RCC 7860 (cell line): ENCODE measurements at regions not wholly inside any gene's neighbourhood (a gene's known extent, or its start where the extent isn't known, plus 50 kb on each side); places are given as distances from the start of the nearest gene placed in this dataset.
"Not testable (repeated sequence)": the region's sequence is repeated elsewhere in the genome, so short reads cannot be mapped to it uniquely, and the experiment has no call there.

Experiments
- DNase-seq: peaks from one replicate; pipeline ENCODE4 v3.0.0-alpha.2; 2015; ENCODE audit warnings: low spot score
- FAIRE-seq: peaks from 2 replicates; lab custom pipeline; 2012; peaks lifted over from hg19 to GRCh38; lab: Jason Lieb, UNC

DNA sequence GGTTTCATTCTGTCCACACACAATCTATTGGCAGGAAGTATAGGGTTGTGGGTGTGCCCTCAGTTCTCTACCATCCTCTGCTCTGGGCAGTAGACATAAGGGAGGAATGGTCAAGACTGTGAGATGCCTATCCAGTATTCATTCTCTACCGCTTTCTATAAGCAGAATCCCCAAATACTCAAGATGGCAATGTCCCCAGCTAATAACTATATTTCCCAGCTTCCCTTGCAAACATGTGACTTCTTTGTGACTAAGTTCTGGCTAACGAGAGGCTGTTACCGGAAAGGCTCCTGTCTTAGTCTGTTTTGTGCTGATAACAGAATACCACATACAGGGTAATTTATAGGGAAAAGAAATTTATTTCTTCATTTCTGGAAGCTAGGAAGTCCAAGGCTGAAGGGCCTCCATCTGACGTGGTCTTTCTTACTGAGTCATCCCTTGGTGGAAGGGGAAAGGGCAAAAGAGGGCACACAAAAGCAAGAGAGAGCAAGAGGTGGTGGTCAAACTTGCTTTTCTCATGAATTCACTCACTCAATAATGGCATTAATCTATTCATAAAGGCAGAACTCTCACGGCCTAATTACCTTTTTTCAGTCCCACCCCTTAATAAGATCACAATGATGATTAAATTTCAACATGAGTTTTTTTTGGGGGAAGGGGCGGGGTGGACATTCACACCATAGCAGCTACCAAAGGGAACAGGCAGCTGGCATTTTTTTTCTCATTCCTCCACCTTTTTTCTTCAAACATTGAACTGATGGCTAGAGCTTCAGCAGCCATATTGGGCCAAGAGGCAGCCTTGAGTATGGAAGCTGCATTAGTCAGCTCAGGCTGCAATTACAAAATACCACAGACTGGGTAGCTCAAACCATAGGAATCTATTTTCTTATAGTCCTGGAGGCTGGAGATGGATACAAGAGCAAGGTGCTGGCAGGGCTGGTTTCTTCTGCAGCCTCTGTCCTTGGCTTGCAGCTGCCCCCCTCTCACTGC, 109.7 kb upstream of the OR9Q1 start:
- no peak for DNase-seq
- no peak for FAIRE-seq

GRCh38 chr11:57917632-57918031, 106.0 kb upstream of the OR9Q1 start:
- no peak for DNase-seq
- FAIRE-seq: no peak

GRCh38 chr11:57920971-57921370, 102.7 kb upstream of the OR9Q1 start:
- FAIRE-seq: no peak
- DNase-seq: no peak

- no peak for FAIRE-seq
- no peak for DNase-seq
Observed at GRCh38 chr11:57932105-57932504, 91.6 kb upstream of the OR9Q1 start.

DNA sequence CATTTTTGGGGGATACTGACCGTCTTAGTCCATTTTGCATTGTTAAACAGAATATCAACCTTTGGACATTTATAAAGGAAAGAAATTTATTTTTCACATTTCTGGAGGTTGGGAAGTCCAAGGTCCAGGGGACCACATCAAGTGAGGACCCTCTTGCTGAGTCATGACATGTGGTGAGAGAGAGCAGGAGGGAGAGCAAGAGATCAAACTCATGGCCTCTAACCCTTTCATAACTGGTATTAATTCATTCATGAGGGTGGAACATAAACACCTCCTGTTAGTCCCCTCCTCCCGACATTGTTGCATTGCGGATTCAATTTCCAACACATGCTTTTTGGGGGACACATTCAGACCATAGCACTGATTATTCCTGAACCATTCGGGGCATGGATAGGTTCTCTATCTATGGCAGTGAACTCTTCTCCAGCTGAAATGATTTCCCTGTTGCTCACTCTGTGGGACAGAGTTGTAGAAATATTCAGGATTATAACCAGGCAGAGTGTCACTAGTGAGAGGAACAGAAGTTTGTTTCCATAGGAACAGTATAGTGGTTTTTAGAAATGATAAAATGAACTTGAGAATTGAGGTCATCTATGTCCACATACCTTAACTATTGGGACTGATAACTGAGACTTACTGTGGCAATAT, 88.2 kb upstream of the OR9Q1 start:
- no peak for DNase-seq
- FAIRE-seq: no peak

DNA sequence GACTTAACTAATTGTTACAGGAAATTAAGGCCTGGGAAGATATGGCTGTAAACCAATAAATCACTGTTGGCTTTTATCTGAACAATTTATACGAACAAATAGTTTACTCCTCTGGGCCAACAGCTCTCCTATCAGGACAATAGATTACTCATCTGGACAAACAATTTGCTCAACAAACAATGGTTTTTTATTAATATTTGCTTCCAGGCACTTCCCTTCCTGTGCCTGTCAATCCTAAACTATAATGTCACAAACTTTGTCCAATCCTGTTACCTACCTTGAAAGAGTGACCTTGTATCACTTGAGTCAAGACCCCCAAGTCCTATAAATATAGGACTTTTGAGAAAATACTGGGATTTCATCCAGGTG, 87.6 kb upstream of the OR9Q1 start:
- DNase-seq: no peak
- no peak for FAIRE-seq

- FAIRE-seq (no peak), DNase-seq (no peak)
Observed at GRCh38 chr11:57937431-57937830, 86.2 kb upstream of the OR9Q1 start.

GRCh38 chr11:57938351-57938750, 85.3 kb upstream of the OR9Q1 start:
- FAIRE-seq (no peak), DNase-seq (no peak)

DNA sequence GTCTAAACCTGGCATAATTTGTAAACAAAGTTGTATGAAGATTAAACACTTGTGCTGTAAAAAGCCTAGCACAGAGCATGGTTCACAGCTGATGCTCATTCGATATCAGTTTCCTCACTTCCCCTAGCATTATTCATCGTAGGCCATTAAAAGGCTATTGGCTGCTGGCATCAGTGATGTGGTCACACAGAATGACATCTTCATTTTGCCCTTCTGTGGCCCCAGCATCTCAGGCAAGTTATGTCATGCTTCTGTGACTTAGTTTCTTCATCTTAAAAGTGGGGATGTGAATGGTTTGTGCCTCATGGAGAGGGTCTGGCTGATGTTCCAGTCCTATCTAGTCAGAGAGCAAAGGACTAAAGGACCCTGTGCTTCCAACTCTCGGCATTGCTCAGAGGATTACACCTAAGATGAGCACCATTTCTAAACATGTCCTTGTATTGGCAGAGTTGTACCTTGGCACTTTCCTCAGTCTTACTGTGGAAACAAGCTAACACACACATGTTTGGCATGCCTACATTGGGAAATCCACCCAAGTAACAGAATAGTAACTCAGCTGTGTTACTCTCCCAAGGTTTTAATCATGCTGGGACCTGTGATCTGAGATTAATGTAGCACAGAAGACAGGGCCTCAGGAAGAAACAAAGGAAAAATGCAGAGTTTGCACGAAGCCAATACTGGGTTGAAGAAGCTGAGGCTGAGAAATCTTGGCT, 83.5 kb upstream of the OR9Q1 start:
- DNase-seq (no peak), FAIRE-seq (no peak)

GRCh38 chr11:57941875-57942274, 81.8 kb upstream of the OR9Q1 start:
- no peak for FAIRE-seq
- DNase-seq: no peak

DNA sequence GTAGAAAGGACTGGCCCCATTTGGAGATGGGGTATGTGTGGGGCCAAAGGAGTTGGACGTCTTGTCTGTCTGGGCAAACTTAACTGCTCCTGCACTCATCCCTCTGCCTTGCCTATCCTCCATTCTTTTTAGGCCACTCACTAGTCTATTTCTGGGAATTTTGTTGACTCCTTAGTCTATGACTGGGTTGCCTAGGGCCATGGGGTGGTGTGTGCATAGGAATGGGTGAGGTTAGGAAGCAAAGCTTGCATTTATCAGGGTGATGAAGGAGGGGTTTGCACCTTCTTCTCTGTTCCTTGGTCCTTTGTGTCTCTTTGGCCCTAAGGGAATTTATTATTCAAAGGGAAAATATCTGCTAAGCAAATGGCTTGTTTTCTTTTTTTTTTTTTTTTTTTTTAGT, 80.9 kb upstream of the OR9Q1 start:
- no peak for FAIRE-seq

DNA sequence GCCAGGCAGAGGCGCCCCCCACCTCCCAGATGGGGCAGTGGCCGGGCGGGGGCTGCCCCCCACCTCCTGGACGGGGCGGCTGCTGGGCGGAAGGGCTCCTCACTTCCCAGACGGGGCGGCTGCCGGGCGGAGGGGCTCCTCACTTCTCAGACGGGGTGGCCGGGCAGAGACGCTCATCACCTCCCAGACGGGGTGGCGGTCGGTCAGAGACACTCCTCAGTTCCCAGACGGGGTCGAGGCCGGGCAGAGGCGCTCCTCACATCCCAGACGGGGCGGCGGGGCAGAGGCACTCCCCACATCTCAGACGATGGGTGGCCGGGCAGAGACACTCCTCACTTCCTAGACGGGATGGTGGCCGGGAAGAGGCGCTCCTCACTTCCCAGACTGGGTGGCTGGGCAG, 79.9 kb upstream of the OR9Q1 start:
- DNase-seq, FAIRE-seq: not testable (repeated sequence)

More for the DNA sequence above, 80.9 kb upstream of the OR9Q1 start:
- no peak for DNase-seq

DNA sequence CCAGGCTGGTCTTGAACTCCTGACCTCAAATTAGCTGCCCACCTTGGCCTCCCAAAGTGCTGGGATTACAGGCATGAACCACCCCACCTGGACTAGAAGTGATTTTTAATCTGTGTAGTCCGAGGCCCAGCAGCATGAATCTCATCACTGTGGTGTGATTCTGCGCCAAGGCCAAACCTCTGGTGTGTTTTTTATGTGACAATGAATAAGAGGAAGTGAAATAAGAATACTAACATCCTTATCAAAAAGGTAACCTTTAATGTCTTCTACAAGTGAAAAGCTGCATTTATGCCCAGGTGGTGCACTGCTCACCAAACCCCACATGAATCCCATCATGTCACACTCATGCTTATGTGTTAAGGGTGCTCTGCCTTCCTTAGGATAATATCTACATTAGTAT, 77.1 kb upstream of the OR9Q1 start:
- FAIRE-seq (no peak), DNase-seq (no peak)

GRCh38 chr11:57964660-57965059, 59.0 kb upstream of the OR9Q1 start:
- DNase-seq: no peak
- no peak for FAIRE-seq

DNA sequence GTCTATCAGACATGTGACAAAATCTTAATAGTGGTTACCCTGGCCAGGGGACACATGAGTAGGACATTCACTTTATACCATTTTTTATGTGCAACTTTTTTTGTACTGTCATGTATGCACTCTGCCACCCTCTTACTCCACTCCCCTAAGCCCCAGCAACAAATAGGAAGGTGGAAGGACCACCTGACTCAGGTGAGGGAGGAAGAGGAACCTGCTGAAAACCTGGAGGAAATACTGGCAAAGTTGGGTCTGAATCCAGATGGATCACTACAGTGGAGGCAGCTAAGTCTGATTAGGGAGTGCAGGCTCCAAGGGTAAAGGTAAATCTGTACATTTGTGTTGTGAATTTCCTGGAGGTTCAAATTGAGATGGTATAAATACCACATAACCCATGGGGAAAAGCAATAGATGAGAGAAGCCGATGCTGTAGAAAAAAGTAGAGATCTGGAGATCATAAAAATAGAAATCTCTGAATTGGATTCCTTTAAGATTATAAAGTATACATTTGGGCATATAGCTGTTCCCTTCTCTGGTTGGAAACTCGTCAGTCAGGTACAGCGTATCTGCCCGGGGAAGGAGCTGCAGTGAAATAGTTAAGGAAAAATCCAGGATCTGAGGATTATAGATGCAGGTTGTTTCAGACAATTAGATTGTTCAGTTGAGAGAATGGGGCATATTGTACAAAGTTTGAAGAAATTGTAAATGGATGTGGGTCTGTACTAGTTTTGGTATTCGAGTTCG, 52.2 kb upstream of the OR9Q1 start:
- no peak for DNase-seq
- FAIRE-seq: no peak

GRCh38 chr11:57972013-57972367, 51.7 kb upstream of the OR9Q1 start:
- DNase-seq (no peak), FAIRE-seq (no peak)
